ENCODE measurements at regions not wholly inside any gene's neighbourhood (a gene's known extent, or its start where the extent isn't known, plus 50 kb on each side); places are given as distances from the start of the nearest gene placed in this dataset.

DNA sequence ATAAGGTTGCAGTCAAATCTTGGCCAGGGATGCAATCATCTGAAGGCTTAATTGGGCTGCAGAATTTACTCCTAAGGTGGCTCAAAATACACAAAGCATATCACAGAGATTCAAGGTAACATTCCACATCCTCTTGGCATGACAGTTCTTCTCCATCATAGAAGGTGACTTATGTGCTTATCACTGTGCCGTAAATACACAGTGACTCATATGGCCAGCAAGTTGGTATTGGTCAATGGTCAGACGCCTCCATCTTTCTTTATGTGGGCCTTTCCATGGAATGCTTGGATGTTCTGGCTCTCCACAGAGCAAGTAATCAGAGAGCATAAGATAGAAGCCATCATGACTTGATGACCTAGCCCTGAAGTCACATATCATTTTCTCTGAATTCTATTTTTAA lies 168.8 kb upstream of the ST8SIA2 start:
- no peak for DNase-seq

DNA sequence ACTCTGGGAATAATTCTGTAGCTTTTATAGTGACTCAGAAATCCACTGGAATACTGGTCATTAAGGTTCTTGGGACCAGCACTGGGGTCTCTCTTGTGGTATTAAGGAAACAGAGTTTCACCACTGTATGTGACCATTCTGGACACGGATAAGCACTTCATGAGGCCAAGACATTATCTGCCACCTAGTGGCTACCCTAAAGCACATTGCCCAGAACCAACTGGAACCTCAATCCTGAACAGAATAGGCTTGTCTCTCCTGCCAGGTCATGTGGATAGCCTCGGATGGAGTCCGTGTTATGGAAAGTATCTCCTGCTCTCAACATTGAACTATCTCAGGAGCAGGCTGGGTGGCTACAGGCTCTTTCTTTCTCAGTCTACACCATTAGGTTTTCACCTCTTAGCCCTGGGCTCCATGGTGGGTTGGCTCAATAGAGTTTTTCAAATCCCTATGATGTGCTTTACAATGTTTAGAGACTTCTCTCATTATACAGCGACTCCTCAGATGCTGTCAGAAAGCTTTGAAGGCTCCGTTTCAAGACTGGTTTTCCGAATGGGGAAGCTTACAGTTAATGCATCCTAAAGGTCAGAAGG lies 167.6 kb upstream of the ST8SIA2 start:
- peak; percentile 0 for DNase-seq

GRCh38 chr15:92228830-92229229 lies 164.9 kb upstream of the ST8SIA2 start:
- DNase-seq, result no peak

- no peak for DNase-seq
These were observed 162.2 kb upstream of the ST8SIA2 start for GRCh38 chr15:92231461-92231860.

GRCh38 chr15:92232317-92232716 lies 161.4 kb upstream of the ST8SIA2 start:
- DNase-seq, result no peak

GRCh38 chr15:92232876-92233275 lies 160.8 kb upstream of the ST8SIA2 start:
- no peak for DNase-seq

- DNase-seq, result no peak
These were observed 150.5 kb upstream of the ST8SIA2 start for GRCh38 chr15:92243227-92243626.

- DNase-seq, result no peak
These were observed 149.0 kb upstream of the ST8SIA2 start for GRCh38 chr15:92244703-92245102.

- no peak for DNase-seq
These were observed 145.9 kb upstream of the ST8SIA2 start for GRCh38 chr15:92247649-92248242.

GRCh38 chr15:92266796-92267685 lies 126.6 kb upstream of the ST8SIA2 start:
- DNase-seq, result no peak

DNA sequence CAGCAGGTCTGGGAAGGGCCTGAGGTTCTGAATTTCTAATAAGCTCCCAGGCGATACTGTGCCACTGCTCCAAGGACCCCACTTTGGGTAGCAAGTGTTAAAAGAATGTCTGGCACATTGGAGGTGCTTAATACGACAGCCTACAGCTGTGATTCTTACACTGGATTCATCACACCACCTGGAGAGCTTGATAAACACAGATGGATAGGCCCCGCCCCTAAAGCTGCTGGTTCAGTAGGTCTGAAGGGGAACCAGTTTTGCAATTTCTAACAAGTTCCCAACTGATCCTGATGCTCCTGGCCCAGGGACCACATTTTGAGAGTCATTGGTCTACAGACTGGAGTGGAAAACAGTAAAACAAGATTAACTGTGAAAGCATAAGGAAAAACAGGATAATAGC lies 124.8 kb upstream of the ST8SIA2 start:
- DNase-seq, result no peak

GRCh38 chr15:92271179-92271578 lies 122.5 kb upstream of the ST8SIA2 start:
- DNase-seq, result no peak

GRCh38 chr15:92272106-92272505 lies 121.6 kb upstream of the ST8SIA2 start:
- no peak for DNase-seq

DNA sequence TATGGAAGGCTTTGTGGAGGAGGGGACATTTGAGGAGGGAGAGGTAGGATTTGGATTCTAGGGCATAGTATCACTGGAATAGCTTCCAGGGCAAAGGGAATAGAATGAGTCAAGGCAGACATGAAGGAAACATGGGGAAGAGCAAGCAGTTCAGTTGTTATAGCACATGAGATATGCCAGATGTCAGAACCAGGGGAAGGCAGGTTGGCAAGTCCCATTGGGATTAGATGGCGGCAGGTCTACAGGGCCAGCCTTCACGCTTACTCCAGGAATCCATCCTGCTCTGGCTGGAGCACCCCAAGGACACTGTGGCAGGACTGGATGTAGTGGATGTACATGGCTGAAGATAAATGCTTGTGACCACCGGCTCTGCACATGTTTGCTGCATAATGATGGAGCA lies 120.4 kb upstream of the ST8SIA2 start:
- no peak for DNase-seq

DNA sequence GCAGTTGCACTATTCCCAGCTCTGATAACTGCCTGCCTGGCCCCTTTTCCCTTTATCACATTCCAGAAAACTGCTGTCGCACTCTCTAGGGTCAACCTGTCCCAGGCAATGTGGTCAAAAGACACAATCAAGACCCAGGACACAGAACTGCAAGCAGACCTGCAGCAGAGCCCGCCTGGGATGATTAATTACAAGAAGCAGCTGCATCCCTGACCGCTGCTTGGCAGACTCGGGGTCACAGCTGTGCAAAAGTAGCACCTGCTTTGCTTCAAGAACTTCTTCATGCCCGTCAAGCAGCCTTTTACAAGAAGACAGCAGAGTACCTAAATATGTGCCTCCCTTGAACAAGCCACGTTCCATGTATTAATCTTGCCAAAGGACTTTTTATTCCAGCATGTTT lies 120.0 kb upstream of the ST8SIA2 start:
- DNase-seq, result no peak

- no peak for DNase-seq
These were observed 115.9 kb upstream of the ST8SIA2 start for GRCh38 chr15:92277776-92278175.

- DNase-seq, result no peak
These were observed 109.9 kb upstream of the ST8SIA2 start for GRCh38 chr15:92283813-92284212.

DNA sequence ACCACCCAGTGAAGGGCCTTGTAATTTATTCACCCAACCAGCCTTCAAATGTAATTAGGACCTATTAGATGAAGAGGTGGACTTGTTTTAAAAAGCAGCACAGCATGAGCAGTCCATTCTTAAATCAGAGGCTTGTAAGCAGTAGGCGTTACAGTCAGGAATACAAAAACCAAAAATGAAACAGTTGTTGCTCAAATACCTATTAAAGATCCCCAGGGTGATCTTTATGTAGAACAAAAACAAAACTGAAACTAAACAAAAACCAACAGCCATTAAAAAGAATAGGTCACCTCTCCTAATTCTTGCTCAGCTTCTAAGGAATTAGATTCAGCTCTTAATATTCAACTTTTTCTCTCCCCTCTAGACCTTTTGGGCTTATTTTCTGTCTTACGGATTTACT lies 104.9 kb upstream of the ST8SIA2 start:
- no peak for DNase-seq

- no peak for DNase-seq
These were observed 103.9 kb upstream of the ST8SIA2 start for GRCh38 chr15:92289733-92290132.

- no peak for DNase-seq
These were observed 103.2 kb upstream of the ST8SIA2 start for GRCh38 chr15:92290359-92290992.

DNA sequence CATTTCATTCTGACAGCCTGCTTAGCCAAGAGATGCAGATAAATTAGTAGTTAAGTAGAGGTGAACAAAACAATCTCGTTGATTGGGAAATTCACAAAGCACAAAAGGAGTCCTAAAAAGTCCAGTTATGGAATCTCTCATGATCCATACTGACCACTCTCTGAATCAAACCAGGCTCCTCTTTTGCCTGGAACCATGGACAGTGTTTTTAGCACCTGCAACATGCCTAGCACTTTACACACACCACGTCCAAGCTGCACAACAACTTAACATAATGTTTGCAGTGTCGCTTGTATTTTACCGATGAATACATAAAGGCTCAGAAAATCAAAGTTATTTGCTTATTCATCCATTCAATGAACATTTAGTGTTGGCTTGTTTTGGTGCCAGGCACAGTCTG lies 101.8 kb upstream of the ST8SIA2 start:
- no peak for DNase-seq

DNA sequence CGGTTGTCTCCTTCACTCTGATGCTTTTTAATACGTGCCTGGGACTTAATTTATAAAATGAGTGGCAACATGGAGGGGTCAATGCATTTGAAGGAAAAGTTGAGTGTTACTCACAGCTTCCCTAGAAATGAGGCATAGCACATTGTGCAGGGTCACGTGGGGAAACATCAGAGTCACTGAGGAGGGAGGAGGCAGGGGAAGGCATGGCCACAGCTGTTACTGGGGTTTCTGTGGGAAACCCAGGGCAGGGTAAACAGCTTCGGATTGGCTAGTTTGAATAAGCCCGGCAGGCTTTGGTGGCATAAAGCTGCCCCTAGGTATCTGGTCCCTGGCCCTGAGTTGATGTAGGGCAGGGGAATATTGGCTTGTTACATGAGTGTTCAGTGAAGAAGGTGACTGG lies 98.9 kb upstream of the ST8SIA2 start:
- DNase-seq, result no peak

DNA sequence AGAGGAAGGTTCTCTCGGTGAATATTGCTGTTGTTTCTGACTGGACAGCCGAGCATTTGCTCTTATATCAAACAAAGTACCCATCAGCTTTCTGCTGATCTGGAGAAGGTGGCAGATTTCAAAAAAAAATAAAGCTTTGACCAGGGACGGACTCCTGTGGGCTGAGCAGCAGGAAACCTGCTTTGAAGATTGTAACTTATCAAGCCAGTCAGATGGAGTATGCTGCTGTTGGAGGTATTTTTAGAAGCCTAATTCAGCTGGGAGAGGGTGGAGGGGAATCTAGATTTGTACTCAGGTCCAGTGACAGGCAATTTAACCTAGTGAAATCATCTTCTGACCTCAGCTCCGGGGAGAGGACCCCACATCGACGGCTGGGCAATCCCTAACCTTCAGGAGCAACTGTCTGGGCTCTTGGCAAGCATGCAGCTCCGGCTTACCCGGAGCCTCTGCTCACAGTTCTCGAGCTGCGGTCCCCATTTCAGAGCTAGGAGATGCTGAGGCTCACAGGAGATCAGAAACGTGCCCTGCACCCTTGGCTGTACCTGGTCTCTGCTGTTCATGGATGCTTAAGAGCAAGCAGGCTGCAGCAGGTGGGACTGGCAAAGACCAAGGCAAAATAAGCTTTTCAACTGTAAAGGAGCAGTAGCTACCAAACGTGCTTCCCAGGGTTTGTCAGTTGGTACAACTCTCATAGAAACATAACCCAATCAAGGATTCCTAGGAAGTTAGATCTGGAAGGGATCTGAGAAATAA lies 89.3 kb upstream of the ST8SIA2 start:
- DNase-seq, result no peak
